Neural cell (in vitro differentiated cells): ENCODE measurements at regions not wholly inside any gene's neighbourhood (a gene's known extent, or its start where the extent isn't known, plus 50 kb on each side); places are given as distances from the start of the nearest gene placed in this dataset.

ENCODE experiments used
- EP300 ChIP-seq: fragments of 450-650 bp; conservative IDR thresholded peaks from 2 replicates; pipeline ENCODE4 v1.6.1; 2014; ENCODE audit warnings: antibody characterized with exemption, mild to moderate bottlenecking, moderate library complexity; ENCODE audit not compliant: poor library complexity, severe bottlenecking
- EZH2 ChIP-seq: fragments of 200-600, 300-800 bp; shearing (Covaris generic), sonication (generic); IDR thresholded peaks from 2 replicates; pipeline ENCODE4 v1.6.1; 2014; ENCODE audit warnings: antibody characterized with exemption, low read length, borderline replicate concordance, mild to moderate bottlenecking; ENCODE audit not compliant: insufficient read depth, poor library complexity, severe bottlenecking
- MXI1 ChIP-seq: fragments of 450-650 bp; conservative IDR thresholded peaks from 2 replicates; pipeline ENCODE4 v1.6.1; 2014; ENCODE audit warnings: antibody characterized with exemption, mild to moderate bottlenecking; ENCODE audit not compliant: poor library complexity, severe bottlenecking
- POLR2AphosphoS5 ChIP-seq: IDR thresholded peaks from 2 replicates; pipeline ENCODE4 v1.6.1; 2012
- TF ChIP-seq, protein P1 (sequence below): fragments of 450-650 bp; IDR thresholded peaks from 2 replicates; pipeline ENCODE4 v1.5.1; 2014; ENCODE audit warnings: antibody characterized with exemption, mild to moderate bottlenecking, moderate library complexity; ENCODE audit not compliant: poor library complexity, severe bottlenecking
- TF ChIP-seq, protein P2 (sequence below): IDR thresholded peaks from 2 replicates; pipeline ENCODE4 v1.6.1; 2012; ENCODE audit warnings: borderline replicate concordance

DNA sequence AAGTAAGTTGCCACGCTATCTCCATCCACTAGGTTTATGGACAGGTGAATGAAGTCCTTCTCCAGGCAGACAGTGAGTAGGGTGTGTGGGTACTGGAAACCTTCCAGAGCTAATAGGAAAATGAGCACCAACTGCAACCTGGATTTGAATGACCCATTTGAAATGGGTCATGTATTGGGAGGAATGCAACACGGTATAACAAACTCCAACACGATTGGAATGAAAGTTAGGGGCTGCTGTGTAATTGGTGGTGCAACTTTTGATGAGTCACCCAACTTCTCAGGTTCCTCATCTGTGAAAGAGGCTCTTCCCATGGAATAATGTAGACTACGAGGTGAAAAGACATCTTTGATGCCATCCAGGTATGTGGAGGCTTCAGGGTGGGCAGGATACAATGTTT lies 241.4 kb upstream of the PODXL start:
- TF ChIP-seq MXI1 (no peak), POLR2AphosphoS5 (no peak), EZH2 (no peak), EP300 (no peak)
- TF ChIP-seq, protein P1, sequence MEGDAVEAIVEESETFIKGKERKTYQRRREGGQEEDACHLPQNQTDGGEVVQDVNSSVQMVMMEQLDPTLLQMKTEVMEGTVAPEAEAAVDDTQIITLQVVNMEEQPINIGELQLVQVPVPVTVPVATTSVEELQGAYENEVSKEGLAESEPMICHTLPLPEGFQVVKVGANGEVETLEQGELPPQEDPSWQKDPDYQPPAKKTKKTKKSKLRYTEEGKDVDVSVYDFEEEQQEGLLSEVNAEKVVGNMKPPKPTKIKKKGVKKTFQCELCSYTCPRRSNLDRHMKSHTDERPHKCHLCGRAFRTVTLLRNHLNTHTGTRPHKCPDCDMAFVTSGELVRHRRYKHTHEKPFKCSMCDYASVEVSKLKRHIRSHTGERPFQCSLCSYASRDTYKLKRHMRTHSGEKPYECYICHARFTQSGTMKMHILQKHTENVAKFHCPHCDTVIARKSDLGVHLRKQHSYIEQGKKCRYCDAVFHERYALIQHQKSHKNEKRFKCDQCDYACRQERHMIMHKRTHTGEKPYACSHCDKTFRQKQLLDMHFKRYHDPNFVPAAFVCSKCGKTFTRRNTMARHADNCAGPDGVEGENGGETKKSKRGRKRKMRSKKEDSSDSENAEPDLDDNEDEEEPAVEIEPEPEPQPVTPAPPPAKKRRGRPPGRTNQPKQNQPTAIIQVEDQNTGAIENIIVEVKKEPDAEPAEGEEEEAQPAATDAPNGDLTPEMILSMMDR = no peak
- TF ChIP-seq, protein P2, sequence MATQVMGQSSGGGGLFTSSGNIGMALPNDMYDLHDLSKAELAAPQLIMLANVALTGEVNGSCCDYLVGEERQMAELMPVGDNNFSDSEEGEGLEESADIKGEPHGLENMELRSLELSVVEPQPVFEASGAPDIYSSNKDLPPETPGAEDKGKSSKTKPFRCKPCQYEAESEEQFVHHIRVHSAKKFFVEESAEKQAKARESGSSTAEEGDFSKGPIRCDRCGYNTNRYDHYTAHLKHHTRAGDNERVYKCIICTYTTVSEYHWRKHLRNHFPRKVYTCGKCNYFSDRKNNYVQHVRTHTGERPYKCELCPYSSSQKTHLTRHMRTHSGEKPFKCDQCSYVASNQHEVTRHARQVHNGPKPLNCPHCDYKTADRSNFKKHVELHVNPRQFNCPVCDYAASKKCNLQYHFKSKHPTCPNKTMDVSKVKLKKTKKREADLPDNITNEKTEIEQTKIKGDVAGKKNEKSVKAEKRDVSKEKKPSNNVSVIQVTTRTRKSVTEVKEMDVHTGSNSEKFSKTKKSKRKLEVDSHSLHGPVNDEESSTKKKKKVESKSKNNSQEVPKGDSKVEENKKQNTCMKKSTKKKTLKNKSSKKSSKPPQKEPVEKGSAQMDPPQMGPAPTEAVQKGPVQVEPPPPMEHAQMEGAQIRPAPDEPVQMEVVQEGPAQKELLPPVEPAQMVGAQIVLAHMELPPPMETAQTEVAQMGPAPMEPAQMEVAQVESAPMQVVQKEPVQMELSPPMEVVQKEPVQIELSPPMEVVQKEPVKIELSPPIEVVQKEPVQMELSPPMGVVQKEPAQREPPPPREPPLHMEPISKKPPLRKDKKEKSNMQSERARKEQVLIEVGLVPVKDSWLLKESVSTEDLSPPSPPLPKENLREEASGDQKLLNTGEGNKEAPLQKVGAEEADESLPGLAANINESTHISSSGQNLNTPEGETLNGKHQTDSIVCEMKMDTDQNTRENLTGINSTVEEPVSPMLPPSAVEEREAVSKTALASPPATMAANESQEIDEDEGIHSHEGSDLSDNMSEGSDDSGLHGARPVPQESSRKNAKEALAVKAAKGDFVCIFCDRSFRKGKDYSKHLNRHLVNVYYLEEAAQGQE = no peak
